ENCODE measurements at regions not wholly inside any gene's neighbourhood (a gene's known extent, or its start where the extent isn't known, plus 50 kb on each side); places are given as distances from the start of the nearest gene placed in this dataset.
"Not testable (repeated sequence)": the region's sequence is repeated elsewhere in the genome, so short reads cannot be mapped to it uniquely, and the experiment has no call there.

DNA sequence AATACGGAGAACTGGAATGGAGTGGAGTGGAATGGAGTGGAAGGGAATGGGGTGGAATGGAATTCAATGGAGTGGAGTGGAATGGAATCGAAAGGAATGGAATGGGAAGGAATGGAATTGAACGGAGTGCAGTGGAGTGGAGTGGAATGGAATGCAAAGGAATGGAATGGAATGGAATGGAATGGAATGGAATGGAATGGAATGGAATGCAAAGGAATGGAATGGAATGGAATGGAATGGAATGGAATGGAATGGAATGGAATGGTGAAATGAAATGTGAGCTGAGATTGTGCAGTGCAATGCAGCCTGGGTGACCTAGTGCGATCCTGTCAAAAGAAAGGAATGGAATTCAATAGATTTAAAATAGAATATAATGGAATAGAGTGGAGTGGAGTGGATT, 357.3 kb upstream of the WSB1 start:
- not testable (repeated sequence) for DNase-seq (ENCODE audit: low spot score)

DNA sequence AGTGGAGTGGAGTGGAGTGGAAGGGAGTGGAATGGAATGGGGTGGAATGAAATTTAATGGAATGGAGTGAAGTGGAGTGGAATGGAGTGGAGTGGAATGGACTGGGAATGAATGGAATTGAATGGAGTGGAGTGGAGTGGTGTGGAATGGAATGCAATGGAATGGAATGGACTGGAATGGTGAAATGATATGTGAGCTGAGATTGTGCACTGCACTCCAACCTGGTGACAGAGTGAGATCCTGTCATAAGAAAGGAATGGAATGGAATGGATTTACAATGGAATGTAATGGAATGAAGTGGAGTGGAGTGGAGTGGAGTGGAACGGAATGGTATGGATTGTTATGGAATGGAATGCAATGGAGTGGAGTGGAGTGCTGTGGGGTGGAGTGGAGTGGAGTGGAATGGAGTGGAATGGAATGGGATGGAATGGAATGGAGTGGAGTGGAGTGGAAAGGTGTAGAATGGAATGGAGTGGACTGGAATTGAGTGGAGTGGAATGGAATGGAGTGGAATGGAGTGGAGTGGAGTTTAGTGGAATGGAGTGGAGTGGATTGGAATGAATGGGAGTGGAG, 356.1 kb upstream of the WSB1 start:
- not testable (repeated sequence) for DNase-seq (ENCODE audit: low spot score)

DNA sequence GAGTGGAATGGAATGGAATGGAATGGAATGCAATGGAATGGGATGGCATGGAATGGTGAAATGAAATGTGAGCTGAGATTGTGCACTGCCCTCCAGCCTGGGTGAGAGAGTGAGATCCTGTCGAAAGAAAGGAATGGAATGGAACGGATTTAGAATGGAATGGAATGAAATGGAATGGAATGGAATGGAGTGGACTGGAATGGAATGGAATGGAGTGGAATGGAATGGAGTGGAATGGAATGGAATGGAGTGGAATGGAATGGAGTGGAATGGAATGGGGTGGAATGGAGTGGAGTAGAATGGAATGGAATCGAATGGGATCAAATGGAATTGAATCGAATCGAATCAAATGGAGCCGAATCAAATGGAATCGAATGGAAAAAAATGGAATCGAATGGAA, 354.2 kb upstream of the WSB1 start:
- not testable (repeated sequence) for DNase-seq (ENCODE audit: low spot score)

DNA sequence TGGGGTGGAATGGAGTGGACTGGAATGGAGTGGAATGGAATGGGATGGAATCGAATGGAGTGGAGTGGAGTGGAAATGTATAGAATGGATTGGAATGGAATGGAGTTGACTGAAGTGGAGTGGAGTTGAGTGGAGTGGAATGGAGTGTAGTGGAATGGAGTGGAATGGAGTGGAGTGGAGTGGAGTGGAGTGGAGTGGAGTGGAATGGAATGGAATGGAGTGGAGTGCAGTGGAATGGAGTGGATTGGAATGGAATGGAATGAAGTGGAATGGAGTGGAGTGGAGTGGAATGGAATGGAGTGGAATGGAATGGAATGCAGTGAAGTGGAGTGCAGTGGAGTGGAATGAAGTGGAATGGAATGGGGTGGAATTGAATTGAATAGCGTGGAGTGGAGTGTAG, 353.3 kb upstream of the WSB1 start:
- DNase-seq (ENCODE audit: low spot score), result not testable (repeated sequence)

DNA sequence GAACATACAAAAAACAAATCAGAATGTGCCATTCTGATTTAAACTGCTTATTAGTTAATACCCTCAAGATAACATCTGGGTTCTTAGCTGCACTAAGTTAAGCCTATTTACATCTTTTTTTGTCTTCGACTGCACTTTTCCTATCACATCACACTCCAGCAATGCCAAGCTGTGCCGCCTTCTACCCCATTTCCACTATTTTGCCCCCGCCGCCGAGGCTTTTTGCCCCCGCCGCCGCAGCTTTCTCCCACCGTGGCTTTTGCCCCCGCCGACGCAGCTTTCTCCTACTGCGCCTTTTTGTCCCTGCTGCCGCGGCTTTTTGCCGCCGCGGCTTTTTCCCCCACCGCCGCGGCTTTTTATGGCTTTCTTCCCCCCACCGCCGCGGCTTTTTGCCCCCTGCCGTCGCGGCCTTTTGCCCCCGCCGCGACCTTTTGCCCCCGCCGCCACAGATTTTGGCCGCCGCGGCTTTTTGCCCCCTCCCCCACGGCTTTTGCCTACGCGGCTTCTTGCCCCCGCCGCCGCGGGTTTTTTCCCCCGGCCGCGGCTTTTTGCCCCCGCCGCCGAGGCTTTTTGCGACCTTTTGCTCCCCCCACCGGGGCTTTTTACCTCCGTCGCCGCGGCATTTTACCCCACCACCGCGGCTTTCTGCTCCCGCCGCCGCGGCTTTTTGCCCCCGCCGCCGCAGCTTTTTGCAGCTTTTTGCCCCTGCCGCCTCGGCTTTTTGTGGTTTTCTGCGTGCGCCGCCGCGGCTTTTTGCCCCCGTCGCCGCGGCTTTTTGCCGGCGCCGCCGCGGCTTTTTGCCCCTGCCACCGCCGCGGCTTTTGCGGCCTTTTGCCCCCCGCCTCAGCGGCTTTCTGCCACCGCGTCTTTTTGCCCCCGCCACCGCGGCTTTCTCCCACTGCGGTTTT, 331.4 kb upstream of the WSB1 start:
- DNase-seq (ENCODE audit: low spot score), result peak; percentile 3
- TF ChIP-seq, protein P1, sequence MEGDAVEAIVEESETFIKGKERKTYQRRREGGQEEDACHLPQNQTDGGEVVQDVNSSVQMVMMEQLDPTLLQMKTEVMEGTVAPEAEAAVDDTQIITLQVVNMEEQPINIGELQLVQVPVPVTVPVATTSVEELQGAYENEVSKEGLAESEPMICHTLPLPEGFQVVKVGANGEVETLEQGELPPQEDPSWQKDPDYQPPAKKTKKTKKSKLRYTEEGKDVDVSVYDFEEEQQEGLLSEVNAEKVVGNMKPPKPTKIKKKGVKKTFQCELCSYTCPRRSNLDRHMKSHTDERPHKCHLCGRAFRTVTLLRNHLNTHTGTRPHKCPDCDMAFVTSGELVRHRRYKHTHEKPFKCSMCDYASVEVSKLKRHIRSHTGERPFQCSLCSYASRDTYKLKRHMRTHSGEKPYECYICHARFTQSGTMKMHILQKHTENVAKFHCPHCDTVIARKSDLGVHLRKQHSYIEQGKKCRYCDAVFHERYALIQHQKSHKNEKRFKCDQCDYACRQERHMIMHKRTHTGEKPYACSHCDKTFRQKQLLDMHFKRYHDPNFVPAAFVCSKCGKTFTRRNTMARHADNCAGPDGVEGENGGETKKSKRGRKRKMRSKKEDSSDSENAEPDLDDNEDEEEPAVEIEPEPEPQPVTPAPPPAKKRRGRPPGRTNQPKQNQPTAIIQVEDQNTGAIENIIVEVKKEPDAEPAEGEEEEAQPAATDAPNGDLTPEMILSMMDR (IDR thresholded peaks at IDR 0.05; ENCODE audit: extremely low read depth, missing control alignments), result no peak

DNA sequence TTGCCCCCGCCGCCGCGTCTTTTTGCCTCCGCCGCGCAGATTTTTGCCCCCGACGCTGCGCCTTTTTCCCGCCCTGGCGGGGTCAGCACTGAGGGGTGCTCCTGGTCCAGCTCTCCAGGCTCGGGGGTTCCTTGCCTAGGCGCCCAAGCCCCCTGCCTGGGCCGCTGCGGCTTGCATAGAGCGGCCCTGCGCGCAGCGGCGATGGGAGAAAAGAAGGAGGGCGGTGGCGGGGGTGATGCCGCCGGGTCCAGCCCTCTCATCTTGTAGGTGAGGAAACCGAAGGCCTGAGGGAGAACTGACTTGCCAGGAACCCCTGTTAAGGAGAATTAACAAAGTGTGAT, 330.8 kb upstream of the WSB1 start:
- DNase-seq (ENCODE audit: low spot score), result peak; percentile 4
- TF ChIP-seq, protein P1 (IDR thresholded peaks at IDR 0.05; ENCODE audit: extremely low read depth, missing control alignments), result no peak

DNA sequence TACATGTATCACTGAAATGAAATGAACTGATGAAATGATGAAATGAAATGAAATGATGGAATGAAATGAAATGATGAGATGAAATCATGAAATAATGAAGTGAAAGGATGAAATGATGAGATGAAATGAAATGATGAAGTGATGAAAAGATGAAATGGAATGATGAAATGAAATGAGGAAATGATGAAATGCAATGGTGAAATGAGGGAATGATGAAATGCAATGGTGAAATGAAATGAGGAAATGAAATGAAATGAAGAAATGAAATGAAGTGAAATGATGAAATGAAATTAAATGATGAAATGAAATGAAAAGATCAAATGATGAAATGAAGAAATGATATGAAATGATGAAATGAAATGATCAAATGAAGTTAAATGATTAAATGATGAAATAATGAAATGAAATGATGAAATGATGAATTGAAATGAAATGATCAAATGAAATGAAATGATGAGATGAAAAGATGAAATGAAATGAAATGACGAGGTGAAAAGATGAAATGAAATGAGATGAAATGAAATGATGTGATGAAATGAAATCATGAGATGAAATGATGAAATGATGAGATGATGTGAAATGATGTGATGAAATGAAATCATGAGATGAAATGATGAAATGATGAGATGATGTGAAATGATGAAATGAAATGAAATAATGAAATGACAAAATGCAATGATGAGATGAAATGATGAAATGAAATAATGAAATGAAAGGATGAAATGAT, 327.9 kb upstream of the WSB1 start:
- DNase-seq (ENCODE audit: low spot score), result not testable (repeated sequence)

DNA sequence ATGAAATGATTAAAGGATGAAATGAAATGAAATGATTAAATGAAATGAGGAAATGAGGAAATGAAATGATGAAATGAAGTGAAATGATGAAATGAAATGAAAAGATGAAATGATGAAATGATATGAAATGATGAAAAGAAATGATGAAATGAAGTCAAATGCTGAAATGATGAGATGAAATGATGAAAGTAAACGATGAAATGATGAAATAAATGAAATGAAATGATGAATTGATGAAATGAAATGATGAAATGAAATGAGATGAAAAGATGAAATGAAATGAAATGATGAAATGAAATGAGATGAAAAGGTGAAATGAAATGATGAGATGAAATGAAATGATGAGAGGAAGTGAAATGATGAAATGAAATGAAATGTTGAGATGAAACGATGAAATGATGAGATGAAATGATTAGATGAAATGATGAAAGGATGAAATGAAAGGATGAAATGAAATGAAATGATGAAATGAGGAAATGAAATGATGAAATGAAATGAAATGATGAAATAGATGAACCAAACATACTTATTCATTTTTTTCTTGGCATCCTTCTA, 327.2 kb upstream of the WSB1 start:
- not testable (repeated sequence) for DNase-seq (ENCODE audit: low spot score)

DNA sequence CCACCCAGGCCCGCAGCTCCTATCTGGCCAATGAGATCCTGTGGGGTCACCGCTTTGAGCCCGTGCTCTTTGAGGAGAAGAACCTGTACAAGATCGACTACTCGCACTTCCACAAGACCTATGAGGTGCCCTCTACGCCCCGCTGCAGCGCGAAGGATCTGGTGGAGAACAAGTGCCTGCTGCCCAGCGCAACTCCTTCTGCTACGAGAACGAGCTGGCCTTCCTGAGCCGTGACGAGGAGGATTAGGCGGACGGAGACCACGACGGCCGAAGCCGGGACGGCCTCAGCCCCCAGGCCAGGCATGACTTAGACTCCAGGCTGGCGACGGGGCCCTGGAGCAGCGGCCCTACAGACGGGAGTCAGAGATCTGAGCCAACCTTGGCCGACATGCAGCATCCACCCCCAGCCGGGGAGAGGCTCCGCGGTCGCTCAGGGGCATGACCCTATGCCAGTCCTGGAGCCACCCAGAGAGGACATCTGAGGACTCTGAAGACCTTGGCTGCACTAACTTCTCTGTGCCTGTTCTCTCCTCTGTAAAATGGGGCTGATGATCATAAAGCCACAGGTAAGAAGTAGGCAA, 312.0 kb upstream of the WSB1 start:
- not testable (repeated sequence) for DNase-seq (ENCODE audit: low spot score)

DNA sequence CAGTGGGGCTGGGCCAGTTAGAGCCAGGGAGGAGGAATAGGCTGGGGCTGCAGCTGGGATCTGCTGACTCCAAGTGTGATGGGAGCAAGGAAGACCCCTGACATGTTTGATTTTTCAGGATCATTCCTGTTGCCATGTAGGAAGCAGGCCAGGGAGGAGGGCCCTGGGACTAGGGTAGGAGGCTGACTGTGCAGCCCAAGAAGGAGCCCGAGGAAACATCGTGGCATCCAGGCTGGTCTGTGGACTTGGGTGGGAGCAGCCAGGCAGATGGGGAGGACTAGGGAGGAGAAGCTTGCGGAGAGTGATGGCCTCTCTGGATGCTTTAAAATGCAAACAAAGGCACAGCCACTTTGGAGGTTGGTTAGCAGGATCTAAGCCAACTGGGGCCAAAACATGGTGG, 311.4 kb upstream of the WSB1 start:
- DNase-seq (ENCODE audit: low spot score), result not testable (repeated sequence)

DNA sequence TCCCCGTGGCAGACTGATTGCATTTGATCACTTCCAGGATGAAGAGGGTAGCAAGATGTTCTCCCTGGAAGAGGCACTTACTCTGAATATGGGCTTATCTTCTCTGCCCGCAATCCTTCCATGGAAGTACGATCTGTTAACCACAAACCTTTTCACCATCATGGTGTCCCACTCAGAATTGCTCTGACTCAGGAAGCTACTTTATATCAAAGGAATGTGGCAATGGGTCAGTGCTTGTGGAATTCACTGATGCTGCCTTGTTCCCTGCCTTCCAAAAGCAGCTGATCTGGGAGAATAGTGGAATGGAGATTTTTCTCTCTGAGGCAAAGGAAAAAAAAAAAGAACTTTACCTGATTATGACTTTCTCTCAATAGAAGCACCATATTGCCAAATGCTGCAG, 306.1 kb upstream of the WSB1 start:
- DNase-seq (ENCODE audit: low spot score), result not testable (repeated sequence)

DNA sequence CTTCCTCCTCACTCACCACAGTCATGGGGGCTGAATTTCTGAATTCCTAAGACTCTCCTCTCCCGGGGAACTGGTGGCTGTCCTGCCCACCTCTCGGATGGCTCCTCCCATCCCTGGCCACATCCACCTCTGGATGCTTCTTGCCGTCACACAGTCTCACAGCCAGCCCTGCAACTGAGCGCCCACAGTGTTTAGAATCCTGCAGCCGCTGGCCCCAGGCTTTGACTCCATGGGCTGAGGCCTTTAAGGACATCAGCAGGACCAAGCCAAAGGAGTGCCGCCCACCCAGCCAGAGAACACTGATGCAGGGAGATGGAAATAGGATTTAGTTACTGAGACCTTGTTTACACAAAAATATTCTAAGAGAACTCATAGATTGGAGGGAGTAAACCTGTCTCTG, 299.3 kb upstream of the WSB1 start:
- DNase-seq (ENCODE audit: low spot score), result not testable (repeated sequence)

DNA sequence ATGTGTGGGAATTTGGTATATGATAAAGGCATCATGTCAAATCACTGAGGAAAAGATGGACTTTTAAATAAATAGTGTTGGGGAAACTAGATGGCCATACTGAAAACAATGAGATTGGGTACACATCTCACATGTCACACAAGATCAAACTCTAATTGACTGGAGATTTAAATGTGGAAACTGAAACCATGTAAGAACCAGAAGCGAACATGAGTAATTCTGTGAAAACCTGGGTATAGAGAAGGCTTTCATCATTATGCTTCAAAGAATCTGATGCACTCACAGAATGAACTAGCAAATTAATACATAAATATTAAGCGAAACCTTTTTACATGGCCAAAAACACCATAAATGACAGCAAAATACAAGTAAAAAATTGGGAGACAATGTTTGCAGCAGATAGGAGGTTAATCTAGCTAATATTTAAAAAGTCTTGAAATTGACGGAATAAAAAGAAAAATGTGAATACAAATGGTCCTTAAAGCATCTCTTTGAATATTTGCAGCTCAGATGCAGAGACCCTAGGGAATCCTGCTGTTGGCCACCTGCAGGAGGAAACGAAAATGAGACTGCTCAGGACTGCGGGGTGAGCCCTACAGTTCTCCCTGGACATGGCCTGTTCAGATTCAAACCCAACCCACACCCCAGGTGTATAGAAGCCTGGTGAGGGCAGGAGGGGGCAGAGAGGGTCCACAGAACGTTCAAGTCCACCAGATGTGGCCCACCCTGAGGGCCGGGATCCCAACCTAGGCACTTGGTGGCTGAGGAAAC, 297.6 kb upstream of the WSB1 start:
- DNase-seq (ENCODE audit: low spot score), result not testable (repeated sequence)

DNA sequence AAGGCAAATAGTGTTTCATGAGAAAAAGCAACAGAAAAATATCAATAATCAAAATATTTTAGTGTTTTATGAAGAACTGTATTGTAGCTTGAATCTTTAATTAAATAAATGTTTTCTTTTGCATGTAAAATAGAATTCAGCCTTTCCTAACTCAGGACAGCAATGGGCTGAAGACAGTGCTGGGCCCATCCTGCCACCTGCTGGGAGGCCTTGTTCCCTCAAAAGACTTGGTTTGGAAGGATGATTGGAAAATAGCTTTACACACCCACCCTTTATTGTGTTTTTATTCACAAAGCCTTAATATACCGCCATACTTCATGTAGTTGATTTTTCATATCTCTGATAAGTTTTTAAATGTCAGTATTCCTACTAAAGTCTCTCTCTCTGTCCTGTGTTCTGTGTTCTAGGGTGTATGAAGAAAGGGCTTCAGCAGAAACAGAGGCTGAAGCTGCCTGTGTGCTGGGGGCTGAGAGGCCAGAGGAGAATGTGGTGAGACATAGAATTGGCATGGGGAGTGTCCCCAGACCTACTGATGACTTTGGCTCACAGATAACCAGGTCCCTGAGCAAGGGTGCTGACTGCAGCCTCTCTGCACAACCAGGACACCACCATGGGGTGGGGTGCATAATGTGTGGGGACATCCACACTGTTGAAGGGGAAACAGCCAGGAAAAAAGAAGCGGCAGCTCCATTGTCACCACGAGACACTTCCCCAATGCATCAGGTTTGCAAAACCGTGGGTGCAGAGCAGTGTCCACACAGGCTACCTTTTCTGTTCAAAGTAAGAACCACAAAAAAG, 286.0 kb upstream of the WSB1 start:
- not testable (repeated sequence) for DNase-seq (ENCODE audit: low spot score)
